G401 (cell line): ENCODE measurements at regions not wholly inside any gene's neighbourhood (a gene's known extent, or its start where the extent isn't known, plus 50 kb on each side); places are given as distances from the start of the nearest gene placed in this dataset.

ENCODE experiments used
- DNase-seq: peaks from one replicate; pipeline ENCODE4 v3.0.0-alpha.2; 2015; ENCODE audit warnings: low spot score
- in situ Hi-C: cut with HindIII; loops from 2 replicates; pipeline ENCODE4 v1.10.0; 2016; ENCODE audit warnings: low sequenced_read_pairs, mixed read lengths

DNA sequence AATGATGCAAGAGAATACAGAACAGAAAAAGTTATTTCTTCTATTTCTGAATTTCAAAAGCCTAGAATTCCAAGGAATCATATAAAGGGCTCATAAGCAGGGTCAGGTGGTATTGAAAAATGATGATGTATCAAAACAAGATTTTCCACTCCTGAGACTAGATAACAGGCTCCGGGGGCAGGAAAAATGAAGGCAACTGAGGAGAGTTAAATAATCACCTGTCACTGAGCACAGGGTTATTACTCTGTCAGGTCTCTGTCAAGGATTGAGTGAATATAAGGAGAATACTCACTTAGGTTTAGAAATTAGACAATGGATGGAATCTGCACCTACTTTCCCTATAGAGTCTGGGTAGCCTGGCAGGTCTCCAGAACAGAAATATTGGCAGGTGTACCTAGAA, 76.1 kb upstream of the KHDRBS2 start:
- no peak for DNase-seq
- in situ Hi-C loops: no loop called here

DNA sequence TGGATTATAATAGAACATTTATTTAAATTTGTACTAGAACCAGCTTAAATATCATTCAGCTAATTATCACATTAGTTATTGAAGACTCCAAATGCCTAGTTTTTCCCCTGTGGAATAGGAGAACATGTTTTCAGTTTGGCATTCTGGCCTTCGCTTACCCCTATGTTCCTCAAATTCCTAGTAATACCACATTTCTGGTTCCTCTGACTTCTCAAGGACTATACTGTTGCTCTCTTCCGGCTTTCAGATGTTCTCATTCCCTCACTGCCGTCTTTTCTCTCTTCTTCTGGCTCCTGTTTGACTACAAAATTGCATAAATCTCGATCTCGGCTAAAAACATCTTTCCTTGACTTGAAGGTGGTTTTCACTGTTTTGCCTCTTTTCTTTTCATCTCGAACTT, 71.8 kb upstream of the KHDRBS2 start:
- no peak for DNase-seq
- in situ Hi-C loops: no loop called here

DNA sequence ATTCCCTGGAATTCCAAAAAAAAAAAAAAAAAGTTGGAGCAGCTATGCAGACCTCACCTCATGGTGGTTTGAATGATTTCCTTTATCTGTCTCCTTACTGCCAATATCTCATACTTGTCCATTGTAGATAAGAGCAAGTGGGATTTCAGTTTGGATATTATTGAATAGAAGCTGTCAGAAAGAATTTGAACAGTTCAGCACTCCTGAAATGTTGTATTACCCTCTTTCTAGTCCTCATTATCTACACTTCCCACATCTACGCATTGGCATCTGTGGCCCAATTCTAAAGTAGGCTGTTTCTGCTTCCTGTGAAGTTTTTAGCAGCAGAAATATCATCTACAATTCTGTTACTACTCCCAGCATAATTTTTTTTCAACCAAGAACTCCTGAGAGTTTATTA, 68.2 kb upstream of the KHDRBS2 start:
- DNase-seq: no peak
- in situ Hi-C loops: no loop called here

DNA sequence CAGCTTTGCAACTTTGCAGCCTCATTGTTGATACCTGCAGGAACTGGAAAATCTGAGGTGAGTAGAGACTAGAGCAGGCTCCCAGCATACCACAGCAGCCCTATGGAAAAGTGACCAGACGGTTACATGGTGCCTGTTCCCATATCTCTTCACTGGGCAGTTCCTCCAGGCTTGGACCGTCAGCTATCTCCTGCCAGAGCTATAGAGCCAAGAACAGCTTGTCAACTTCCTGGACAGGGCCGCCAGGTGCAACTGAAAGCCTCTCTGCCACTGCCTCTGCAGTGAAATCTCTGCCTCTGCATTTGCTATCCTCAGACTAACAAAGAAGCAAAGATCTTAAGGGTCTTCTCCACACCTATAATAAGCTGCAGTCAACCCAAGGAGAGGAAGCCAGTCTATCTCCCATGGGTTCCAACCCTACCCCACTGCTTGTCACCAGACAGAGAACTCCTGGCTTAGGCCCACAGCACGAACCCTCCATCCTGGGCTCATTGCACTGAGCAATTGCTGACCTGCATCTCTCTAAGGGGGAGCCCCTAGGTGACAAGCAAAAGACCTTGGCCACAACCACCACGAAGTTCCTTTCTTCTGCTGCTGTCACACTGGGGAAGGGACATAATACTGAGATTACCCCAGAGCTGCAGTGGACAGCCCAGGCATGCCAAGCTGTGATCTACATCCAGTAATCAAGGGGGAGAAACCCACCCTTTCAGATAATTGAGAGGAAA, 60.1 kb upstream of the KHDRBS2 start:
- in situ Hi-C loops: no loop called here
- no peak for DNase-seq

DNA sequence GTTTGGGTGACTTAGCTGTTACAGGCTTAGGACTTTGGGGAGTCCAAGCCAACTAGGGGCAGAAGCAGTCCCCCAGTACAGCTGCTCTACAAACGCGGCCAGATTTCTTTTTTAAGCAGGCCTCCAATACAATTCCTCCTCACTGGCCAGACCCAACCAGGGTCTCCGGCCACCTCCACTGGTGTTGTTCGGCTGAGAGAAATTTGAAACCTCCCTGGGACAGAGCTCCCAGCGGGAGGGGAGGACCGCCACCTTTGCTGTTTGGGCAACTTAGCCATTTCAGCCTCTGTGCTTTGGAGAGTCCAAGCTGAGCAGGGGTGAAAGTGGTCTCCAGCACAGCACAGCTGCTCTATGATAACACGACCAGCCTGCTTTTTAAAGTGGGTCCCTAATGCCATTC, 59.4 kb upstream of the KHDRBS2 start:
- no peak for DNase-seq
- in situ Hi-C loops: no loop called here

DNA sequence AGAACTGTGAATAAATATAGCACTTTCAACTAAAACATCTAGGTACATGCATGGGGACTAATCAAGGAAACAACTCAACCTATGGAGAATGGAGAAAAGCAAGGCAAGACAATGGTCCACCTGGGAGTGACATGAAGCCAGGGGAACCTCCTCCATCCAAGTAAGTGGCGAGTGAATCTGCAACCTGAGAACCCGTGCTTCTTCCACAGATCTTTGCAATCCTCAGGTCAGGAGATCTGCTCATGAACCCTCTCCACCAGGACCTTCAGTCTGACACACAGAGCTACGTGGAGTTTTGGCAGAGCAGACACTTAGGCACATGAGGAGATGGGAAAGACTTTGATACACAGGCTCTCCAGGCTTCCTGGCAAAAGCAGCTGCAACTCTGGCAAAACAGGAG, 58.8 kb upstream of the KHDRBS2 start:
- in situ Hi-C loops: no loop called here
- DNase-seq: no peak

DNA sequence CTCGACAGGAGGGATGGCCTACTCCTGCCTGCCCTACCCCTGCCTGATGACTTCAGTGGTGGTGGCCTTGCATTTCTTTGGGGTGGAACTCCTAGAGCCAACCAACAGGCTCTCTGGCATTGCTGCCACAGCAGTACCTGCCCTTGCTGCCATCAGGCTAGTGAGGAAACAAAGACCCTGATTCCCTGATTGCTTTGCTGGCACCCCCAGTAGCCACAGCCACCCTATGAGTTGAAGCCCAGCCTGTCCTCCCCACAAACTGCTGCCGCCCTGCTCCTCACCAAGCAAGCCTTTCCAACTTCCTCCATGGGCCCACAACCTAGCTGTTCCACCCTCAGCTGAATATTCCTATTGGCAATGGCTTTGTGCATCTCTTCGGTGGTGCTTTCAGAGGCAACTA, 52.5 kb upstream of the KHDRBS2 start:
- in situ Hi-C loops: no loop called here
- no peak for DNase-seq
